Dedifferentiated amniotic fluid mesenchymal stem cell (primary cell): ENCODE measurements at regions not wholly inside any gene's neighbourhood (a gene's known extent, or its start where the extent isn't known, plus 50 kb on each side); places are given as distances from the start of the nearest gene placed in this dataset.
A peak's percentile ranks its signal among the peaks of the same experiment; 100 is the strongest.
"Not testable (repeated sequence)": the region's sequence is repeated elsewhere in the genome, so short reads cannot be mapped to it uniquely, and the experiment has no call there.

Experiments used
- DNase-seq: peaks from one replicate; pipeline ENCODE4 v3.0.0-alpha.2; 2016; ENCODE audit errors: extremely low spot score

DNA sequence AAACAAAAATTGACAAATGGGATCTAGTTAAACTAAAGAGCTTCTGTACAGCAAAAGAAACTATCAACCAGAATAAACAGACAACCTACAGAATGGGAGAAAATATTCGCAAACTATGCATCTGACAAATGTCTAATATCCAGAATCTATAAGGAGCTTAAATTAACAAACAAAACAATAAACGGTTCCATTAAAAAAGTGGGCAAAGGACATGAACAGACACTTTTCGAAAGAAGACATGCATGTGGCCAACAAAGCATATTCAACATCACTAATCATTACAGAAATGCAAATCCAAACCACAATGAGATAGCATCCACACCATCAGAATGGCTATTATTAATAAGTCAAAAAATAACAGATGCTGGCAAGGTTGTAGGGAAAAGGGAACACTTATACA is 50.5 kb upstream of the MED13L start:
- DNase-seq, result not testable (repeated sequence)

- no peak for DNase-seq
These were observed 54.4 kb upstream of the MED13L start for GRCh38 chr12:116331876-116332275.

DNA sequence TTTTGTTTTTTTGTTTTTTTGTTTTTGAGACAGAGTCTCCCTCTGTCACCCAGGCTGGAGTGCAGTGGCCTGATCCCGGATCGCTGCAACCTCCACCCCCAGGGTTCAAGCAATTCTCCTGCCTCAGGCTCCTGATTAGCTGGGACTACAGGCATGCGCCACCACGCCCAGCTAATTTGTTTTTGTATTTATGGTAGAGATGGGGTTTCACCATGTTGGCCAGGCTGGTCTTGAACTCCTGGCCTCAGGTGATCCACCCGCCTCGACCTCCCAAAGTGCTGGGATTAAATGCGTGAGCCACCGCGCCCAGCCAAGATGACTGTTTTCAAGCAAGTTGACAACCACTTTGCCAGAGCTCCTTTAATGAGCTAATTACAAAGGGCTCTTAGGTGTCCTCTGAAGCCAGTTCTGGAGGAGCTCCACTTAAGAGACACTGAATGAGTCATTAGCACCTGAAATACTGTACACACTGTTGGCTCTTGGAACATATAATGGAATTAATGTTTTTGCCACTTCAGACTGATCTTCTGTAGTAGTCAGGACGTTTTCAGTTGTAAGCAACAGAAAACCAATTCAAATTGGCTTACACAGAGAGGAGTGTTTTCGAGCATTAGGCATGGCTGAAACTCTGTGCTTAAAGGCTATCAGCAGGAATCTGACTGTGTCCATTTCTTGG is 55.4 kb upstream of the MED13L start:
- DNase-seq, result no peak

DNA sequence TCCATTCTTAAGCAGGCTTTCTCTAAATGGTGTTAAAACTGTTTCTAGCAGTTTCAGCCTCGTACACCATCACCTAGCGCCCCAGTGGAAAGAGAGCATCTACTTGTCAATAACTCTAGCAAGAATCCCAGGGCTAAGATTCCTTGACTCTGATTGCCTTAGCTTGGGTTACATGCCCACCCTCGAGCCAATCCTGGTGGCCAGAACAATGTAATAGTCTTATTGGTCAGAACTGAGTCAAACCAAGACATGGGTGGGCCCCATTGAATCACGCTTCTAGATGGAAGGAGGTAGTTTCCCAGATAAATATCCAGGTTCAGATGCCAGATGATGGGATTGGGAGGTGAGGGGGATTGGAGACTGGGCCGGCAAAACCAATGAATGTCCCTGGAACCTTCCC is 55.9 kb upstream of the MED13L start:
- no peak for DNase-seq

- no peak for DNase-seq
These were observed 59.1 kb upstream of the MED13L start for GRCh38 chr12:116336542-116337065.

DNA sequence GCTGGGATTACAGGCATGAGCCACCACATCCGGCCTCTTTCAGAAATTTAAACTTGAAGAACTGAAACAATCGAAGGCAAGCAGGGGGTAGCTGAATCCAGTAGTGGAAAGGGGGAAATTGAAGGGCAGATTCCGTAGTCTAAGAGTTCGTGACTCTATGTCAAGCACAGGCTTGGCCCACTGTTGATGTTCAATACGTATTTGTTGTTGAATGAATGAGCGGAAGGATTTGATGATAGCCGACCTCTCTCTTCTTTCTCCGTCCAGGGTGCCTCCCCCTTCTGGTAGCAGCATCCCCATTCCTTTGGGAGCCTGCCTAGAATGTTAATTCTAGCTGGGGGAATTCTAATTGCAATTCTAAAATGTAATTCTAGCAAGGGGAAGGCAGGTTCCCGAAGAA is 59.8 kb upstream of the MED13L start:
- DNase-seq, result no peak

DNA sequence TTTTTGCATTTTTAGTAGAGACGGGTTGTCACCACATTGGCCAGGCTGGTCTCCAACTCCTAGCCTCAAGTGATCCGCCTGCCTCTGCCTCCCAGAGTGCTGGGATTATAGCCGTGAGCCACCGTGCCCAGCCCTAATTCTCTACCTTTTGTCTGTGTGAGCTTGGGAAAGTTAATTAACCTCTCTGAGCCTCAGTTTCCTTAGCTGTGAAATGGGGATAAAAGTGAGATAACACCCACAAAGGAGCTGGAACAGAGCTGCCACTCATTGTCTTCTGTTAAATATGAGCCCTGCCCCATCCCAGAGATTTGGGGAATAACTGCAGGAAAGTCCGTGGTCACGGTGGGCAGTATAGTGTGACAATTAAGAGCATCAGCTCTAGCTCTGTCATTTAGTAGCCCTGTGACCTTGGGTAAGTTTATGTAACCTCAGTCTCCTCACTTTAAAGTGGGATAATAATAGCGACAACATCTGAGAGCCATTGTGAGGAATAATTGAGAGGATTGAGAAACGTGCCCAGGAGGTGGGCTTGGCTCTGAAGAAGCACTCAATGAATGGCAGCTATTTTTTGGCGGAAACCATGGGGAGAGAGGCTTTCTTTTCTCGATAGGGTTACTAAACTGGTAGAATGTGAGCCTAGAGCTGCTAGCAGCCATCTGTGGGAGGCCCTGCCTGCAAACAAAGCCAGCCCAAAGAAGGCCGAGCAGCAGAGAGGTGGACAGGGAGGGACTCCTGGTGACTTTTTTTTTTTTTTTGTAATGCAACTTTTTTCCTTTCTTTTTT is 60.8 kb upstream of the MED13L start:
- no peak for DNase-seq

GRCh38 chr12:116339062-116339461 is 61.6 kb upstream of the MED13L start:
- no peak for DNase-seq

GRCh38 chr12:116339800-116340371 is 62.4 kb upstream of the MED13L start:
- DNase-seq, result no peak

- DNase-seq, result no peak
These were observed 65.9 kb upstream of the MED13L start for GRCh38 chr12:116343331-116343884.

DNA sequence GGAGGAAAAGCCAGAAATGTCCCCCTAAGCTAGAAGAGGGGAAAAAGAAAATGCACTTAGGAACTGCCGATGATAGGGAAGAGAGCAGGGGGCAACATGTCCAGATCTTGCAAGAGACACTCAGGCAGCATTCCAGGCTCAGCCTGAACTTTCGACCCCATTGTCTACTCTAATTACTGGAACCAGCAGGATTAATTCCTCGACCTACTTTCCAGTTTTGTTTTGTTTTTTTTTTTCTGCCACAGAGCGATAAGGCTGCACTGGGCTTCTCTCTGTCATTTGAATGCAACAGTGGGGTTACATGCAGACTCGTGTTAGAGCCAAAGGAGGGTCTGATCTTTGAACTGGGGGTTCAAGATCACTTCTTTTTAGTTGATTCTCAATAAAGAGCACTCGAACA is 68.7 kb upstream of the MED13L start:
- no peak for DNase-seq

DNA sequence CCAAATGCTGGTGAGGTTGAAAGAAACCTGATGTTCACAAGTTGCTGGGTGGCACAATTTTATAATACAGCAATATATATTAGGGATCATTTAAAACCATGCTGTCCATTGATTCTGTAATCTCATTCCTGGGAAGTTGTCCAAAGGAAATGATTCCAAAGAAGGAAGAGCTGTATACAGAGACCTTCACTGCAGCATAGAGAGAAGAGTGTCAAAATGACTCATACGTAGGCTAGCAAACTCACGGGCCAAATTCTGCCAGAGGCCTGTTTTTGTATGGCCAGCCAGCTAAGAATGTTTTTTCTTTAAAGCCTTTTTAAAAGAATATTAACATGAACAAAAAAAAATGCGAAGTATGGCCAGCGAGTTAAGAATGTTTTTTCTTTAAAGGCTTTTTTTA is 69.2 kb upstream of the MED13L start:
- DNase-seq, result peak; percentile 86

DNA sequence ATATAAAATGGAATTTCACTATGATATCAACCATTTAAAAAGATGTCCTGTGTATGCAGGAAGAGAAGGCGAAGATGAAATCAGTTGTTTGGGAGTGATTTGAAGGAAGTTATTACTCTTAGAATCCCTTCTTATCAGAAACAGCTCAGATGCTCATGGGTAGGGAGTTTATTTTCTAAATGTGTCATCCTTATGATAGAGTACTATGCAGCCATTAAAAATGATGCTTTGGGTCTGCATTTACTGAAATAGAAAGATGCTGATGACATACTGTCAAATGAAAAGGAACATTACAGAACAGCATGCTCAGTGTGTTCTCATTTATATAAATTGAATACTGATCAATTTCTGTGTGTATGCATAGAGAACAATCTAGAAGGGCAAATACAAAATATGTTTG is 69.8 kb upstream of the MED13L start:
- no peak for DNase-seq

DNA sequence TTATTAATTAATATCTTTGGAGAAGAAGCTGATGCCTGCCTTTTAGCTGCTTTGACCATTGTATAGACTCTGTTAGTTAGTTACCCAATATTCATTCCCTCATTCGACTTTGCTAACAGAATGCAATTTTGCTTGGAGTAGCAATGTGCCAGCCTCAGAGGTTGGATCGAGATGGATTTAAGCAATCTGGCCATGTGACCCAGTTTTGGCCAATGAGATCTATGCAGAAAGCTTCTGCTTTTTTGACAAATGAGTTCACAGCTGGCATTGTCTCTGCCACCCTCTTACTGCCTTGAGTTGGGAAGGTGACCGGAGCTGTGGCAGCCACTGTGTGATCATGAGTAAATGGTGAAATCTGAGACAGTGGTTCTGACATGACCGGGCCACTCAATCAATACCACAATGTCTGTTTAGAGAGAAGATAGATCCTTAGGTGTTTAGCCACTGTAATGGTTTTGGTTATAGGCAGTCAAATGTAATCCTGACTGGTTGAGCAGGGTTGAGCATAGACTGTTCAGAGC is 74.9 kb upstream of the MED13L start:
- no peak for DNase-seq

- DNase-seq, result no peak
These were observed 76.5 kb upstream of the MED13L start for GRCh38 chr12:116353958-116354357.

DNA sequence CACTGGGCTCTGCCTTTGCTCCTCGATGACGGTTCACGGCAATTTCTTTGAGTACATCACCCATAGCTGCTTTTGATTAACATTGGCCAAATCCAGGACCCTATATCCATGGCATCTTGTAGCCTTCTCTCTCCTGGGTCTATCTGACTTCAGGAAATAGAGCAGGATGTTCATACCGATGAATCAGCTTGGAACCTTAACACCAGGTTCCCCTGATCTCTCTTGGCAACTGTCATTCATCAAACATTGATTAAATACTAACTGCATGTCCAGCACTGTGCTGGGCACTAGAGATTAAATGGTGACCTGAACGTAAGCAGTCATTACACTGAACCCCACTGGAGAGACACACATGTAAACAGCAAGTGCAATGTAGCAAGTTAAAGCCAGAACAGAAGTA is 77.0 kb upstream of the MED13L start:
- no peak for DNase-seq

DNA sequence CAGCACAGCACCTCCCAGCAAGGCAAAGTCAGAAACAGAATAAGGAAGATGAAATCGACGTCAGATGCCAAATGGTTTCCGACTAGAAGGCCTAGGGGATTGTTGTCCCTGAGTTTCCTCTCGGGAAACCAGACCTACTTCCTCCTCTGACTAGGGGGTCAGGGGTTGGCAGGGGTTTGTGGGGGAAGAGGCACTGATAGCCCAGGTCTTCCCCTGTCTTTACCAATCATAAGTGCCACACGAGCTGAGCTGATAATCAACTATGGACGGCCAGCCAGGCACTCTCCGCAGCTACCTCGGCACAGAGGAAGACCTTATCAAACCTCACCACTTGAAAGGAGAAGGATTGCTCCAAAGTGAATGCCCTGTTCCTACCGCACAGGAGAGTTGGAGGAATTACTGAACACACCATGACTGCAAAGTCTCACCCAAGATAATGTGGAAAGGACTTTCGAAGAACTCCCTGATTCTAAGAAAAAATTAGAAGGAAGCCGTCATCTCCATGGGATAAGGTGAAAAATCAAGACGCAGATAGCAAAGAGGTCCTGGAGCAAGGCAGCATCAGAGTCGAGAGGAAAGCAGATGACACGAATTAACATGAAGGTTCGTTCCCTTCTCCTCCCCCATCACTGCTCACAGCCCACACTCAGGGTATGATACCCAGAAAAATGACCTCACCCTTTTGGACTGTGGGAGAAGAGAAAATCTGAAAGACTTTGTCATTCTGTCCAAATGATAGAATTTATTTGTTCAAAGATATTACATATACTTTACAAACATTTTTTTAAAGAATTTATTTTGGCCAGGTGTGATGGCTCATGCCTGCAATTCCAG is 77.7 kb upstream of the MED13L start:
- DNase-seq, result no peak

GRCh38 chr12:116358536-116358892 is 81.0 kb upstream of the MED13L start:
- DNase-seq, result no peak

DNA sequence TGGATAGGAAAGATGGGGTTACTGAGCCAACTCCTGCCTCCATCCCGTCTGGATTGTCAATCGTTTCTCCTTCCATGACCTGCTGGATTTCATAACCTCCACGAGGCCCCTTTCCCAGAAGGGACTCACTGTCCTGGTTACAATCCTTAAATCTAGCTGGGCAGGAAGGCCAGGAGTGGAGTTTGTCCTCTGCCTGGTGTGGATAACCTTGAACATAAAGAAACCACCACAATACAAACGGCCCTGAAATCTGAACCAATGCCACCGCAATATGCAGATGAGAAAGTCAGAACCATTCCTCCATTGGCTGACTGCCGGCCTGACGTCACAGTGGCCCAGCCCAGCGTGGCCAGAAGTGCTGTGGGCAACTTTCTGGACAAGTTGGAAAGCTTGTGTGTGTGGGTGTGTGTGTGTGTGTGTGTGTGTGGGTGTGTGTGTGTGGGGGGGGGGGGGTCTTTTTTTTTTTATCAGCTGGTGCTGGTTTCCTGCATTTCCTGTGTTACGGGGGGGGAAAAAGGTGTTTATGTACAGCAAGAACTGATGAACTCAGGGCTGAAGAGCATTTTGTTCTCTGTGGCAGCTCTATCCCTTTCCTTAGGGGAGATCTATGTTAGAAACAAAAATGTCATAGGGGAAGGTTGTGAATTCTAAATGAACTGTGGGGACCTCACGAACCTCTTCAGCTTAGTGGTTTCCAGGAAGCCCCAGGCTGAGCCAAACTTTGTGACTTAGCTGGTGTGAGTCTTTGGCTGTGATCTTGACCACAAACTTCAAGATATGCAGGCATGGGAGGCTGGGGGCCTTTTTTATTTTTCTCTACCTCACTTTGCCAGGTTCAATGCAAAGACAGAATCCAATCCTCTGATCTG is 81.6 kb upstream of the MED13L start:
- peak; percentile 96 for DNase-seq

- DNase-seq, result no peak
These were observed 83.3 kb upstream of the MED13L start for GRCh38 chr12:116360579-116361413.
